ENCODE measurements at regions not wholly inside any gene's neighbourhood (a gene's known extent, or its start where the extent isn't known, plus 50 kb on each side); places are given as distances from the start of the nearest gene placed in this dataset.

GRCh38 chr3:146818301-146818700, 213.2 kb upstream of the PLSCR5 start:
- TF ChIP-seq CTCF (IDR thresholded peaks at IDR 0.05) (no peak), POLR2A (IDR thresholded peaks at IDR 0.05) (no peak)

Measured in suprapubic skin (tissue), 3 donors.